A673 (cell line): ENCODE measurements at regions not wholly inside any gene's neighbourhood (a gene's known extent, or its start where the extent isn't known, plus 50 kb on each side); places are given as distances from the start of the nearest gene placed in this dataset.

Experiments used
- EZH2 ChIP-seq: fragments of 200-600 bp; sonication (generic); IDR thresholded peaks from 2 replicates; pipeline ENCODE4 v1.6.1; 2017; ENCODE audit warnings: borderline replicate concordance, low read depth, mild to moderate bottlenecking, mixed read lengths, antibody characterized with exemption, low read length; ENCODE audit not compliant: poor library complexity, severe bottlenecking
- TF ChIP-seq, protein P1 (sequence below): fragments of 300-800, 200-600 bp; sonication (generic); conservative IDR thresholded peaks from 2 replicates; pipeline ENCODE4 v1.5.1; 2017; ENCODE audit warnings: low read depth, mild to moderate bottlenecking, antibody characterized with exemption, low read length, moderate library complexity, mixed read lengths

- TF ChIP-seq, protein P1, sequence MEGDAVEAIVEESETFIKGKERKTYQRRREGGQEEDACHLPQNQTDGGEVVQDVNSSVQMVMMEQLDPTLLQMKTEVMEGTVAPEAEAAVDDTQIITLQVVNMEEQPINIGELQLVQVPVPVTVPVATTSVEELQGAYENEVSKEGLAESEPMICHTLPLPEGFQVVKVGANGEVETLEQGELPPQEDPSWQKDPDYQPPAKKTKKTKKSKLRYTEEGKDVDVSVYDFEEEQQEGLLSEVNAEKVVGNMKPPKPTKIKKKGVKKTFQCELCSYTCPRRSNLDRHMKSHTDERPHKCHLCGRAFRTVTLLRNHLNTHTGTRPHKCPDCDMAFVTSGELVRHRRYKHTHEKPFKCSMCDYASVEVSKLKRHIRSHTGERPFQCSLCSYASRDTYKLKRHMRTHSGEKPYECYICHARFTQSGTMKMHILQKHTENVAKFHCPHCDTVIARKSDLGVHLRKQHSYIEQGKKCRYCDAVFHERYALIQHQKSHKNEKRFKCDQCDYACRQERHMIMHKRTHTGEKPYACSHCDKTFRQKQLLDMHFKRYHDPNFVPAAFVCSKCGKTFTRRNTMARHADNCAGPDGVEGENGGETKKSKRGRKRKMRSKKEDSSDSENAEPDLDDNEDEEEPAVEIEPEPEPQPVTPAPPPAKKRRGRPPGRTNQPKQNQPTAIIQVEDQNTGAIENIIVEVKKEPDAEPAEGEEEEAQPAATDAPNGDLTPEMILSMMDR, result no peak
- no peak for TF ChIP-seq EZH2
Observed at GRCh38 chrY:26354191-26354590, 732.3 kb downstream of the CDY1 start.
